NB4 (cell line): ENCODE measurements at regions not wholly inside any gene's neighbourhood (a gene's known extent, or its start where the extent isn't known, plus 50 kb on each side); places are given as distances from the start of the nearest gene placed in this dataset.
A peak's percentile ranks its signal among the peaks of the same experiment; 100 is the strongest.

Experiments
- DNase-seq: peaks from one replicate; pipeline ENCODE4 v3.0.0; 2010; ENCODE audit warnings: low read depth
- H3K4me3 ChIP-seq: one replicate; pipeline ENCODE4 v1.5.1; 2011; ENCODE audit warnings: mild to moderate bottlenecking, low read depth, low read length, moderate library complexity
- CTCF ChIP-seq: IDR thresholded peaks from one replicate; pipeline ENCODE4 v1.5.1; 2012; ENCODE audit warnings: low read depth, low read length
- MYC ChIP-seq: IDR thresholded peaks from 2 replicates; pipeline ENCODE4 v1.6.1; 2011; ENCODE audit warnings: low read depth, low read length
- POLR2A ChIP-seq: IDR thresholded peaks from 2 replicates; pipeline ENCODE4 v1.6.1; 2011; ENCODE audit warnings: mild to moderate bottlenecking; ENCODE audit not compliant: insufficient read length; ENCODE audit errors: extremely low read depth
- TF ChIP-seq, protein P1 (sequence below): IDR thresholded peaks from 2 replicates; pipeline ENCODE4 v1.6.1; 2011; ENCODE audit warnings: low read depth, low read length

- no peak for DNase-seq
- TF ChIP-seq CTCF, result no peak
- TF ChIP-seq MYC, result no peak
- no peak for TF ChIP-seq POLR2A
- TF ChIP-seq, protein P1, sequence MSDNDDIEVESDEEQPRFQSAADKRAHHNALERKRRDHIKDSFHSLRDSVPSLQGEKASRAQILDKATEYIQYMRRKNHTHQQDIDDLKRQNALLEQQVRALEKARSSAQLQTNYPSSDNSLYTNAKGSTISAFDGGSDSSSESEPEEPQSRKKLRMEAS, result no peak
- no peak overlapping the region for H3K4me3 ChIP-seq
Observed at GRCh38 chr6:166767230-166767629, 140.2 kb upstream of the RPS6KA2 start.

GRCh38 chr6:166766769-166767168 lies 139.7 kb upstream of the RPS6KA2 start:
- no peak for DNase-seq
- no peak overlapping the region for H3K4me3 ChIP-seq
- TF ChIP-seq POLR2A (no peak), CTCF (no peak), MYC (no peak)
- TF ChIP-seq, protein P1, result no peak

DNA sequence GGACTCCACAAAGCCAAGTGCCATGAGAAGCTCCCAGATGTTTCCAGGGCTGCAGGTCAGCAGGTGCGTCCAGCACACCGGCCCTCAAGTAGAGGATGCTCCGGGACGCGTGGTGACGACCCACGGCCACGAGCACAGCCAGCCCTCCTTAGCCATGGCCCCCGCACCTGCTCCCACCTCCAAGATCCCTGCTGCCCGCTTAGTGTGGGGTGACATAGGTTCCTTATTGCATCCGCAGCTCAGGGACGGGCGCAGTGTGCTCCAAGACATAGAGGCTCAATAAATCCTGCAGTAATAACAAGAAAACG lies 138.1 kb upstream of the RPS6KA2 start:
- DNase-seq, result no peak
- TF ChIP-seq POLR2A, result no peak
- no peak for TF ChIP-seq CTCF
- TF ChIP-seq, protein P1, result no peak
- TF ChIP-seq MYC, result no peak
- H3K4me3 ChIP-seq, result no peak overlapping the region

GRCh38 chr6:166764473-166765233 lies 137.6 kb upstream of the RPS6KA2 start:
- TF ChIP-seq, protein P1, result peak; percentile 44
- TF ChIP-seq MYC, result no peak
- DNase-seq, result peak; percentile 74

GRCh38 chr6:166763606-166764472 lies 136.8 kb upstream of the RPS6KA2 start:
- peak overlapping the region; percentile 34 for H3K4me3 ChIP-seq
- no peak for TF ChIP-seq MYC
- TF ChIP-seq POLR2A, result no peak
- TF ChIP-seq, protein P1, result no peak
- peak; percentile 42 for TF ChIP-seq CTCF
- peak; percentile 94 for DNase-seq

More at GRCh38 chr6:166764473-166765233, 137.6 kb upstream of the RPS6KA2 start:
- no peak overlapping the region for H3K4me3 ChIP-seq

DNA sequence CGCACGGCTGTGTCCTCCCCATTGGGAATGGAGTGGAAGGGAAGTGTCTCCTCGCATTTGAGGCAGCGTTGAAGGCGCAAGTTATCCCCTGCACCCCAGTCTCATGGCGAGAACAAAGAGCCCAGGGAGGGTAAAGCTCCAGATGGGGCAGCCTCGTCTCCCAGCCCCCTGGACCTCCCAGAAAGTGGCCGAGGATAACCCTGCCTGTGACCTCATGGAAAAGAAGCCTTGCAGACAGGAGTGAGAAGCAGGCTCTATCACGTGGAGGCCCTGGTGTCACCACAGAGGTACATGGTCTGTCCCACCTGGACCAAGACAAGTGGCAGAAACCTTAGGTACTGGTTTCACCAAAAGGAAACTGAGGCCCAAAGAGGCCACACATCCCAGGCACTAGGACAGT lies 134.8 kb upstream of the RPS6KA2 start:
- no peak for DNase-seq
- TF ChIP-seq CTCF (no peak), POLR2A (no peak), MYC (no peak)
- TF ChIP-seq, protein P1, result no peak
- no peak overlapping the region for H3K4me3 ChIP-seq
